ENCODE measurements at regions not wholly inside any gene's neighbourhood (a gene's known extent, or its start where the extent isn't known, plus 50 kb on each side); places are given as distances from the start of the nearest gene placed in this dataset.

DNA sequence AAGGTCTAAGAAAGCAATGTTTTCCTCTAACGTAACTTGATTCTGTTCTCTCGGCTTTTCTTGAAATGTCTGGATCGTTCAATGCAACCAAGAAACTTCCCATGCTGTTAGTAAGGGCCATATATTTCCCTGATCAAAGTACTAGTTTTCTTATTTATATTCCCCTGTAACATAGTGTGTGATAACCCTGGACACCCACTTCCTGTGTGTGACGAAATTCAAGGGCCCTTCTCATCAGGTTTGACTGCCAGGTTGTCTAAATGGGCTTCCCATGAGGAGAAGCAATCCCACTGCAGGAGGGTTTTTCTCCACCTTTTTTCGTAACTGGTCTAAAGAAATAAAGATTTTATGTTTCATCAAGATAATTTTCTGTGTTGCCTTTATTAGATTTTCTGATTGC is 102.6 kb upstream of the RPS6KA2 start:
- Histone ChIP-seq H3K27ac (ENCODE audit: low read length) (no peak overlapping the region), H3K4me3 (ENCODE audit: low read length) (no peak overlapping the region), H3K9me3 (replicated peaks; ENCODE audit: control insufficient read depth, low read depth, low read length) (no peaks in the 10 kb centered on the region), H3K27me3 (ENCODE audit: control insufficient read depth, insufficient read depth, low read length) (no peaks in the 10 kb centered on the region), H3K36me3 (ENCODE audit: control insufficient read depth, insufficient read depth, low read length) (no peaks in the 10 kb centered on the region), H3K4me1 (ENCODE audit: control insufficient read depth, insufficient read depth, low read length) (no peaks in the 10 kb centered on the region)
- no CpG with 5 or more reads among the region's 5 CpGs for whole genome bisulfite sequencing (ENCODE audit: insufficient coverage)
- DNase-seq, result no peak

- no peak overlapping the region for H3K4me3 ChIP-seq (ENCODE audit: low read length)
- no peaks in the 10 kb centered on the region for H3K9me3 ChIP-seq (replicated peaks; ENCODE audit: control insufficient read depth, low read depth, low read length)
- H3K4me1 ChIP-seq (ENCODE audit: control insufficient read depth, insufficient read depth, low read length), result no peaks in the 10 kb centered on the region
- no peaks in the 10 kb centered on the region for H3K36me3 ChIP-seq (ENCODE audit: control insufficient read depth, insufficient read depth, low read length)
- no peaks in the 10 kb centered on the region for H3K27me3 ChIP-seq (ENCODE audit: control insufficient read depth, insufficient read depth, low read length)
- DNase-seq, result no peak
- H3K27ac ChIP-seq (ENCODE audit: low read length), result no peak overlapping the region
- WGBS (ENCODE audit: insufficient coverage), result 59% methylated on average over 4 of the region's 7 CpGs
Measured at GRCh38 chr6:166728884-166729530, 102.0 kb upstream of the RPS6KA2 start.

GRCh38 chr6:166726201-166726600 is 99.2 kb upstream of the RPS6KA2 start:
- no peaks in the 10 kb centered on the region for H3K4me1 ChIP-seq (ENCODE audit: control insufficient read depth, insufficient read depth, low read length)
- H3K4me3 ChIP-seq (ENCODE audit: low read length), result no peak overlapping the region
- no peaks in the 10 kb centered on the region for H3K27me3 ChIP-seq (ENCODE audit: control insufficient read depth, insufficient read depth, low read length)
- 57% methylated on average over 1 of the region's 7 CpGs for WGBS (ENCODE audit: insufficient coverage)
- no peak for DNase-seq
- no peaks in the 10 kb centered on the region for H3K36me3 ChIP-seq (ENCODE audit: control insufficient read depth, insufficient read depth, low read length)
- H3K9me3 ChIP-seq (replicated peaks; ENCODE audit: control insufficient read depth, low read depth, low read length), result no peaks in the 10 kb centered on the region
- no peak overlapping the region for H3K27ac ChIP-seq (ENCODE audit: low read length)

DNA sequence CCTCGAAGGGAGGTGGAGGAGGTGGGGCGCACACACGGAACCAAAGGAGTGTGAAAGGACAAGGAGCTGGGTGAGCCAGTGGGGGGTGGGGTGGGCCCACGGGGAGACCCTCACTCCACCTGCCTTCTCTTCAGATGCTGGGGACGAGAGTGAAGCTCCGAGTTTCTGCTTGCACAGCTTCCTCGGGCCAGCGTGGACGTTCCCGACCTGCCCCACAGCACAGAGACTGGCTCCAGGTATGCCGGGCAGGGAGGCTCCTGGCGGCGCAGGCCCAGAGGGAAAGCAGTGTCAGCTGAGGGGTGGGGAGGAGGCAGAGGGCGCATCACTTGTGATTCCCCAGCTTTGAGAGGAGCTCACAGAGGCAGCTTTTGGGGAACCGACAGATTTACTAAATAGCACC is 98.5 kb upstream of the RPS6KA2 start:
- 86% methylated on average over 12 of the region's 15 CpGs for WGBS (ENCODE audit: insufficient coverage)
- Histone ChIP-seq H3K27me3 (ENCODE audit: control insufficient read depth, insufficient read depth, low read length) (no peaks in the 10 kb centered on the region), H3K27ac (ENCODE audit: low read length) (no peak overlapping the region)

DNA sequence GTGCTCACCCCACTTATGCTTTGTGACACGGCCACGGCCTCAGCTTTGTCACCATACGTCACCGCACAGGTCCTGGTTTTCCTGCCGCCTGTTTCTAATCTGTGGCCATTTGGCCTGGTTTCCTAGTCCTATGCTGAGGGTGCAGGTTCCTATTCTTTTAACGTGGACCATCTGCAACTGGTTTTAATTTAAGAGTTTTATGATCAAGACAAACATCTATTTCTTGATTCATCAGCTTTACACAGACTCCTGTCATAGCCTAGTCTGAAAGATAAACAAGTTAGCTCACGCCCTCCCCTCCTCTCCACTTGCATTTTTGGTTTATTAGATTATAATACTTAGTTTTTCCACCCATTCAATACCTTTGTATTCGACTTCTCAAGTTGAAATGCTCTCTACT is 97.5 kb upstream of the RPS6KA2 start:
- Histone ChIP-seq H3K4me3 (ENCODE audit: low read length) (no peak overlapping the region), H3K27me3 (ENCODE audit: control insufficient read depth, insufficient read depth, low read length) (no peaks in the 10 kb centered on the region), H3K4me1 (ENCODE audit: control insufficient read depth, insufficient read depth, low read length) (no peaks in the 10 kb centered on the region), H3K27ac (ENCODE audit: low read length) (no peak overlapping the region), H3K36me3 (ENCODE audit: control insufficient read depth, insufficient read depth, low read length) (no peaks in the 10 kb centered on the region), H3K9me3 (replicated peaks; ENCODE audit: control insufficient read depth, low read depth, low read length) (no peaks in the 10 kb centered on the region)
- WGBS (ENCODE audit: insufficient coverage), result 53% methylated on average over 3 of the region's 8 CpGs
- DNase-seq, result no peak

More for the DNA sequence above, 98.5 kb upstream of the RPS6KA2 start:
- no peaks in the 10 kb centered on the region for H3K36me3 ChIP-seq (ENCODE audit: control insufficient read depth, insufficient read depth, low read length)
- H3K4me1 ChIP-seq (ENCODE audit: control insufficient read depth, insufficient read depth, low read length), result no peaks in the 10 kb centered on the region
- H3K9me3 ChIP-seq (replicated peaks; ENCODE audit: control insufficient read depth, low read depth, low read length), result no peaks in the 10 kb centered on the region
- no peak for DNase-seq
- no peak overlapping the region for H3K4me3 ChIP-seq (ENCODE audit: low read length)

DNA sequence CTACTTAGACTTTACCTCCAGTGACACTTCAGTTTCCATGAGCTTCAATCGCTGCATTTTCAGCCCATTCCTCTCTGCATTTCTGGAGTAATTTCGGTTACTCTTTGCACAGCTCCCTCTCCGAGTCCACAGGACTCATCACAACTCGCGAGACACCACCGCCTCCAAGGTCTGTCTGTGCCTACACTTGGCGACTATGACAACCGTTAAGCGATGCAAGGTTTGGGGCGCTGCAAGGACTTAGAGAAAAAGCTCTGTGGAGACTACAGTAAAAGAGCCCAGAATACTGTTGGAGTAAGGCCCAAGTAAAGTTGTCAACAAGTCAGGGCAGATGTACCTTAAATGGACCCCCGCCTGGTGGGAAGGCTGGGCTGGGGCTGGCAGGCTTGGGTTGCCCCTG is 95.7 kb upstream of the RPS6KA2 start:
- H3K4me1 ChIP-seq (ENCODE audit: control insufficient read depth, insufficient read depth, low read length), result no peaks in the 10 kb centered on the region
- WGBS (ENCODE audit: insufficient coverage), result 90% methylated on average over 11 of the region's 11 CpGs
- no peak for DNase-seq
- no peaks in the 10 kb centered on the region for H3K27me3 ChIP-seq (ENCODE audit: control insufficient read depth, insufficient read depth, low read length)
- no peaks in the 10 kb centered on the region for H3K9me3 ChIP-seq (replicated peaks; ENCODE audit: control insufficient read depth, low read depth, low read length)
- no peaks in the 10 kb centered on the region for H3K36me3 ChIP-seq (ENCODE audit: control insufficient read depth, insufficient read depth, low read length)
- no peak overlapping the region for H3K27ac ChIP-seq (ENCODE audit: low read length)
- no peak overlapping the region for H3K4me3 ChIP-seq (ENCODE audit: low read length)

DNA sequence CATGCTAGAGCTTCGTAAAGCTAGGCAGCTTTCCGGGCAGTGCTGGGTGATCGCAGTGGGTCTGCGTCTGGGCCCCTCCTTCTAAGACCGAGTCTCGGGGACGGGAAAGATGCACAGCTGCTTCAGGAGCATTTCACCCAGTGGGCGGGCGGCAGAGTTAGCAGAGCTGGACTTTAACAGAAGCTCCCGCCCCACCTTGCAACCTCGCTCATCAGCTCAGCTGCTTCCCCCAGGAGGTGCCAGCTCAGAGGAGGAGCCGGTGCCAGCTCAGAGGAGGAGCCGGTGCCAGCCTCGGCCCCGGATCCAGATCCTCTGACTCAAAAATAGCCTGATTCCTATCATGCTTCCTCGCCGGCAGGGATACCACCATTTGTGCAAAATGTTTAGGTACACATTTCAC is 94.5 kb upstream of the RPS6KA2 start:
- Histone ChIP-seq H3K4me3 (ENCODE audit: low read length) (no peak overlapping the region), H3K27me3 (ENCODE audit: control insufficient read depth, insufficient read depth, low read length) (no peaks in the 10 kb centered on the region), H3K36me3 (ENCODE audit: control insufficient read depth, insufficient read depth, low read length) (no peaks in the 10 kb centered on the region), H3K27ac (ENCODE audit: low read length) (no peak overlapping the region), H3K9me3 (replicated peaks; ENCODE audit: control insufficient read depth, low read depth, low read length) (no peaks in the 10 kb centered on the region), H3K4me1 (ENCODE audit: control insufficient read depth, insufficient read depth, low read length) (no peaks in the 10 kb centered on the region)
- WGBS (ENCODE audit: insufficient coverage), result 68% methylated on average over 11 of the region's 17 CpGs
- DNase-seq, result no peak

DNA sequence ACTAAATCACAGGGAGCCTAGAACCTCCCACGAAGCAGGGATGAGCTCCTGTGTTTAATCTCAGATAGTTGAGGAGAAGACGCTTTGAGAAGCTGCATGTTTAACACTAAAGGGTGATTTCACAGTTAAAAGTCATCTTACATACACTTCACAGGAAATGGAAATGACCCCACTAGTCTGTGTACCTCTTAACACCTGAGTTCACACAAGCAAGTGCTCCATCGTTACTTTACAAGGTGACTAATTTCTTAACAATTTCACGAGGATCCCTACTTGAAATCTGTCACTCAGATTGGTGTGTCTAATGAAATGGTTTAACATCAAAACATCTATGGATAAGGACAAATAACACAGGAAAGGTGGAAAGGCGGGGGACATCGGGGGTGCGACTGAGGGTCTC is 93.8 kb upstream of the RPS6KA2 start:
- Histone ChIP-seq H3K36me3 (ENCODE audit: control insufficient read depth, insufficient read depth, low read length) (no peaks in the 10 kb centered on the region), H3K4me3 (ENCODE audit: low read length) (no peak overlapping the region), H3K4me1 (ENCODE audit: control insufficient read depth, insufficient read depth, low read length) (no peaks in the 10 kb centered on the region), H3K9me3 (replicated peaks; ENCODE audit: control insufficient read depth, low read depth, low read length) (no peaks in the 10 kb centered on the region), H3K27ac (ENCODE audit: low read length) (no peak overlapping the region), H3K27me3 (ENCODE audit: control insufficient read depth, insufficient read depth, low read length) (no peaks in the 10 kb centered on the region)
- WGBS (ENCODE audit: insufficient coverage), result 70% methylated on average over 2 of the region's 7 CpGs
- DNase-seq, result no peak

DNA sequence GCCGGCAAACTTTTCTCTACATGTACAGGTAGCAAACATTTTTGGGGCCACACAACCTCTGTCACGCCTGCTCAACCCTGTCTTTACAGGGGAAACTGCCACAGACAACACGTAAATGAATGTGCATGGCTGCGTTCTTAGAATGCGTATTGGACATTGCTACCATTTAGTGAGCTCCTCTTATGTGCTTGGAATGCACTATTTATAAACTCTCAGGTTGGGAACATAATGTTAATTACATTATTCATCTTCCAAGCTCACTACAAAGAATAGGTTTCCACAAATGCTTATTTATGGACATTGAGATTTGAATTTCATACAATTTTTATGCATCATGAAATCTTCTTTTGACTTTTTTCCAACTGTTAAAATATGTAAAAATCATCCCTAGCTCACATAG is 92.0 kb upstream of the RPS6KA2 start:
- Histone ChIP-seq H3K27ac (ENCODE audit: low read length) (no peak overlapping the region), H3K9me3 (replicated peaks; ENCODE audit: control insufficient read depth, low read depth, low read length) (no peaks in the 10 kb centered on the region), H3K4me1 (ENCODE audit: control insufficient read depth, insufficient read depth, low read length) (peaks cover 8% of the 10 kb centered on the region), H3K4me3 (ENCODE audit: low read length) (no peak overlapping the region), H3K36me3 (ENCODE audit: control insufficient read depth, insufficient read depth, low read length) (no peaks in the 10 kb centered on the region), H3K27me3 (ENCODE audit: control insufficient read depth, insufficient read depth, low read length) (no peaks in the 10 kb centered on the region)
- WGBS (ENCODE audit: insufficient coverage), result 97% methylated on average over 4 of the region's 5 CpGs
- no peak for DNase-seq

- no peak overlapping the region for H3K27ac ChIP-seq (ENCODE audit: low read length)
- peaks cover 8% of the 10 kb centered on the region for H3K4me1 ChIP-seq (ENCODE audit: control insufficient read depth, insufficient read depth, low read length)
- H3K27me3 ChIP-seq (ENCODE audit: control insufficient read depth, insufficient read depth, low read length), result no peaks in the 10 kb centered on the region
- H3K4me3 ChIP-seq (ENCODE audit: low read length), result no peak overlapping the region
- WGBS (ENCODE audit: insufficient coverage), result no CpG with 5 or more reads among the region's 8 CpGs
- no peaks in the 10 kb centered on the region for H3K36me3 ChIP-seq (ENCODE audit: control insufficient read depth, insufficient read depth, low read length)
- no peak for DNase-seq
- H3K9me3 ChIP-seq (replicated peaks; ENCODE audit: control insufficient read depth, low read depth, low read length), result no peaks in the 10 kb centered on the region
Measured at GRCh38 chr6:166718516-166718915, 91.5 kb upstream of the RPS6KA2 start.

Measured in muscle of leg (tissue), 3 donors.